Fibroblast of lung (primary cell): ENCODE measurements at regions not wholly inside any gene's neighbourhood (a gene's known extent, or its start where the extent isn't known, plus 50 kb on each side); places are given as distances from the start of the nearest gene placed in this dataset.

Experiments used
- EZH2 ChIP-seq: IDR thresholded peaks from 2 replicates; pipeline ENCODE4 v1.5.1; 2012; ENCODE audit warnings: low read length, control low read depth, mild to moderate bottlenecking; ENCODE audit errors: missing control alignments
- TF ChIP-seq, protein P1 (sequence below), 2 donors: IDR thresholded peaks in 1 of 2; conservative IDR thresholded peaks in 1 of 2; 1 replicate in 1 of 2; 2 replicates in 1 of 2; pipeline ENCODE4 v1.5.1; 2011 to 2012; ENCODE audit warnings: low read length in 2 of 2, control low read depth in 1 of 2, inconsistent platforms in 1 of 2, low read depth in 1 of 2, mild to moderate bottlenecking in 1 of 2

GRCh38 chr6:43956478-43956877 lies 170.8 kb downstream of the MRPL14 start:
- TF ChIP-seq, protein P1, sequence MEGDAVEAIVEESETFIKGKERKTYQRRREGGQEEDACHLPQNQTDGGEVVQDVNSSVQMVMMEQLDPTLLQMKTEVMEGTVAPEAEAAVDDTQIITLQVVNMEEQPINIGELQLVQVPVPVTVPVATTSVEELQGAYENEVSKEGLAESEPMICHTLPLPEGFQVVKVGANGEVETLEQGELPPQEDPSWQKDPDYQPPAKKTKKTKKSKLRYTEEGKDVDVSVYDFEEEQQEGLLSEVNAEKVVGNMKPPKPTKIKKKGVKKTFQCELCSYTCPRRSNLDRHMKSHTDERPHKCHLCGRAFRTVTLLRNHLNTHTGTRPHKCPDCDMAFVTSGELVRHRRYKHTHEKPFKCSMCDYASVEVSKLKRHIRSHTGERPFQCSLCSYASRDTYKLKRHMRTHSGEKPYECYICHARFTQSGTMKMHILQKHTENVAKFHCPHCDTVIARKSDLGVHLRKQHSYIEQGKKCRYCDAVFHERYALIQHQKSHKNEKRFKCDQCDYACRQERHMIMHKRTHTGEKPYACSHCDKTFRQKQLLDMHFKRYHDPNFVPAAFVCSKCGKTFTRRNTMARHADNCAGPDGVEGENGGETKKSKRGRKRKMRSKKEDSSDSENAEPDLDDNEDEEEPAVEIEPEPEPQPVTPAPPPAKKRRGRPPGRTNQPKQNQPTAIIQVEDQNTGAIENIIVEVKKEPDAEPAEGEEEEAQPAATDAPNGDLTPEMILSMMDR (conservative IDR thresholded peaks at IDR 0.05 in 1 of 2, IDR thresholded peaks at IDR 0.05 in 1 of 2; ENCODE audit: low read depth in 1 of 2, low read length in 2 of 2): no peak
- TF ChIP-seq EZH2: no peak
